ENCODE measurements at regions not wholly inside any gene's neighbourhood (a gene's known extent, or its start where the extent isn't known, plus 50 kb on each side); places are given as distances from the start of the nearest gene placed in this dataset.

- intact Hi-C loops (cut with micrococcal nuclease; ENCODE audit: unreplicated experiment), result no loop called here
- no peaks in the 10 kb centered on the region for H3K9me3 ChIP-seq (ENCODE audit: low read depth, low read length, poor library complexity, severe bottlenecking)
- no peak for DNase-seq (ENCODE audit: low spot score)
- H3K27me3 ChIP-seq (replicated peaks; ENCODE audit: insufficient read depth, low read depth, low read length, poor library complexity), result no peaks in the 10 kb centered on the region
- TF ChIP-seq EZH2 (IDR thresholded peaks at IDR 0.05; ENCODE audit: borderline replicate concordance, low read depth, low read length, poor library complexity, severe bottlenecking), result no peak
- TF ChIP-seq CTCF (conservative IDR thresholded peaks at IDR 0.05; ENCODE audit: low read depth, low read length), result no peak
- POLR2A ChIA-PET (ENCODE audit: low non-redundant PET), result no interaction called here
- H3K27ac ChIP-seq (ENCODE audit: low read depth, low read length, poor library complexity, severe bottlenecking), result peak overlapping the region; percentile 4
- peaks cover 20% of the 10 kb centered on the region for H3K4me1 ChIP-seq (ENCODE audit: insufficient read depth, low read length, poor library complexity, severe bottlenecking)
- H3K4me3 ChIP-seq (ENCODE audit: low read depth, low read length, poor library complexity, severe bottlenecking), result no peak overlapping the region
- CTCF ChIA-PET, result no interaction called here
- no peaks in the 10 kb centered on the region for H3K36me3 ChIP-seq (ENCODE audit: insufficient read depth, low read length, poor library complexity, severe bottlenecking)
- no TSS peak for BruUV-seq (replicated peaks)
Observed at GRCh38 chr4:15149234-15149838, 147.1 kb downstream of the CPEB2 start.

GRCh38 chr4:15149839-15150592 is 147.7 kb downstream of the CPEB2 start:
- TF ChIP-seq EZH2 (IDR thresholded peaks at IDR 0.05; ENCODE audit: borderline replicate concordance, low read depth, low read length, poor library complexity, severe bottlenecking) (no peak), CTCF (conservative IDR thresholded peaks at IDR 0.05; ENCODE audit: low read depth, low read length) (no peak)
- Histone ChIP-seq H3K4me3 (ENCODE audit: low read depth, low read length, poor library complexity, severe bottlenecking) (no peak overlapping the region), H3K4me1 (ENCODE audit: insufficient read depth, low read length, poor library complexity, severe bottlenecking) (peaks cover 20% of the 10 kb centered on the region), H3K36me3 (ENCODE audit: insufficient read depth, low read length, poor library complexity, severe bottlenecking) (no peaks in the 10 kb centered on the region), H3K27me3 (replicated peaks; ENCODE audit: insufficient read depth, low read depth, low read length, poor library complexity) (no peaks in the 10 kb centered on the region), H3K27ac (ENCODE audit: low read depth, low read length, poor library complexity, severe bottlenecking) (peak overlapping the region; percentile 4), H3K9me3 (ENCODE audit: low read depth, low read length, poor library complexity, severe bottlenecking) (no peaks in the 10 kb centered on the region)
- intact Hi-C loops (cut with micrococcal nuclease; ENCODE audit: unreplicated experiment), result no loop called here
- DNase-seq (ENCODE audit: low spot score), result peak; percentile 52
- BruUV-seq (replicated peaks), result no TSS peak
- POLR2A ChIA-PET (ENCODE audit: low non-redundant PET), result no interaction called here
- CTCF ChIA-PET, result no interaction called here

GRCh38 chr4:15150631-15151030 is 148.3 kb downstream of the CPEB2 start:
- Histone ChIP-seq H3K27me3 (replicated peaks; ENCODE audit: insufficient read depth, low read depth, low read length, poor library complexity) (no peaks in the 10 kb centered on the region), H3K9me3 (ENCODE audit: low read depth, low read length, poor library complexity, severe bottlenecking) (no peaks in the 10 kb centered on the region), H3K36me3 (ENCODE audit: insufficient read depth, low read length, poor library complexity, severe bottlenecking) (no peaks in the 10 kb centered on the region), H3K27ac (ENCODE audit: low read depth, low read length, poor library complexity, severe bottlenecking) (no peak overlapping the region), H3K4me3 (ENCODE audit: low read depth, low read length, poor library complexity, severe bottlenecking) (no peak overlapping the region), H3K4me1 (ENCODE audit: insufficient read depth, low read length, poor library complexity, severe bottlenecking) (peaks cover 20% of the 10 kb centered on the region)
- ChIA-PET POLR2A (ENCODE audit: low non-redundant PET) (no interaction called here), CTCF (no interaction called here)
- BruUV-seq (replicated peaks), result no TSS peak
- intact Hi-C loops (cut with micrococcal nuclease; ENCODE audit: unreplicated experiment), result no loop called here
- TF ChIP-seq EZH2 (IDR thresholded peaks at IDR 0.05; ENCODE audit: borderline replicate concordance, low read depth, low read length, poor library complexity, severe bottlenecking) (no peak), CTCF (conservative IDR thresholded peaks at IDR 0.05; ENCODE audit: low read depth, low read length) (no peak)
- no peak for DNase-seq (ENCODE audit: low spot score)

Measured in A673 (cell line).